ENCODE measurements at regions not wholly inside any gene's neighbourhood (a gene's known extent, or its start where the extent isn't known, plus 50 kb on each side); places are given as distances from the start of the nearest gene placed in this dataset.

DNA sequence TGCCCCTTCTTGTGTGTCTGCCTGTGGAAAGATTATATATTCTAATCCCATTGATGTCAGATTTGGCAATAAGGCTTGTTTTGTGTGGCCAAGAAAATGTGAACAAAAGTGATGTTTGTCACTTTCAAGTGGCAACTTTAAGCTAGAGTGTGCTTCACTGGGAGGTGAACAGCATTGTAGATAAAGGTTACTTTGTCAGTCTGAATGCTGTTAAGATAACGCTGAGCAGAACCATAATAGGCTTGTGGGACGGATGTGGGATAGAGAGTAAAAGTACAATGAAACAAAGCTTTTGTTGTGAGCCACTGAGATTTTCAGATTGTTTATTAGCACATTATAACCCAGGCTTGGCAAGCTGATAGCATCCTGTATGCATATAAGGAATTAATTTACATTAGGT is 303.8 kb upstream of the MAN1A1 start:
- ChIA-PET CTCF (no interaction called here), POLR2A (ENCODE audit: low non-redundant PET) (no interaction called here)

DNA sequence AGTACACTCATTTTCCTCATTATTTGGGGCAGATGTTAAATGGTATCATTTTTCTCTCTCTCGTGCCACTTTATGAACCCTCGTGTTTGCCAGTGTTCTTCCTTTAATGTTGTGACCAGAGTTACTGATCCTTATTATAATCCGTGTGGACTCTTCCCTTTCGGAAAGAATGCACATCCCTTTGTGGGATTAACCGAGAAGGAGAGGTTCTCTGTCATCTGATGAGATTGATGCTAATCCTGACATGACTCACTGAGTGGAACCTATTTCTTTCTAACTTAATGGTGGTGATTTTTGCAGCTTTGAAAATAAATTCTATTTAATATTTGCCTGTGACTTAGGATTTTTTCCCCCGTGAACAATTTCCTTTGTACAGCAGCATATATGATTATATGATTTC is 300.0 kb upstream of the MAN1A1 start:
- TF ChIP-seq, protein P1, sequence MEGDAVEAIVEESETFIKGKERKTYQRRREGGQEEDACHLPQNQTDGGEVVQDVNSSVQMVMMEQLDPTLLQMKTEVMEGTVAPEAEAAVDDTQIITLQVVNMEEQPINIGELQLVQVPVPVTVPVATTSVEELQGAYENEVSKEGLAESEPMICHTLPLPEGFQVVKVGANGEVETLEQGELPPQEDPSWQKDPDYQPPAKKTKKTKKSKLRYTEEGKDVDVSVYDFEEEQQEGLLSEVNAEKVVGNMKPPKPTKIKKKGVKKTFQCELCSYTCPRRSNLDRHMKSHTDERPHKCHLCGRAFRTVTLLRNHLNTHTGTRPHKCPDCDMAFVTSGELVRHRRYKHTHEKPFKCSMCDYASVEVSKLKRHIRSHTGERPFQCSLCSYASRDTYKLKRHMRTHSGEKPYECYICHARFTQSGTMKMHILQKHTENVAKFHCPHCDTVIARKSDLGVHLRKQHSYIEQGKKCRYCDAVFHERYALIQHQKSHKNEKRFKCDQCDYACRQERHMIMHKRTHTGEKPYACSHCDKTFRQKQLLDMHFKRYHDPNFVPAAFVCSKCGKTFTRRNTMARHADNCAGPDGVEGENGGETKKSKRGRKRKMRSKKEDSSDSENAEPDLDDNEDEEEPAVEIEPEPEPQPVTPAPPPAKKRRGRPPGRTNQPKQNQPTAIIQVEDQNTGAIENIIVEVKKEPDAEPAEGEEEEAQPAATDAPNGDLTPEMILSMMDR (conservative IDR thresholded peaks at IDR 0.05; ENCODE audit: low read depth), result no peak
- H3K27ac ChIP-seq, result no peak overlapping the region
- no peak for DNase-seq (ENCODE audit: low spot score)
- POLR2A ChIA-PET (ENCODE audit: low non-redundant PET), result no interaction called here
- CTCF ChIA-PET, result no interaction called here

More for the DNA sequence above, 303.8 kb upstream of the MAN1A1 start:
- H3K27ac ChIP-seq, result no peak overlapping the region
- TF ChIP-seq, protein P1 (conservative IDR thresholded peaks at IDR 0.05; ENCODE audit: low read depth), result no peak
- no peak for DNase-seq (ENCODE audit: low spot score)

DNA sequence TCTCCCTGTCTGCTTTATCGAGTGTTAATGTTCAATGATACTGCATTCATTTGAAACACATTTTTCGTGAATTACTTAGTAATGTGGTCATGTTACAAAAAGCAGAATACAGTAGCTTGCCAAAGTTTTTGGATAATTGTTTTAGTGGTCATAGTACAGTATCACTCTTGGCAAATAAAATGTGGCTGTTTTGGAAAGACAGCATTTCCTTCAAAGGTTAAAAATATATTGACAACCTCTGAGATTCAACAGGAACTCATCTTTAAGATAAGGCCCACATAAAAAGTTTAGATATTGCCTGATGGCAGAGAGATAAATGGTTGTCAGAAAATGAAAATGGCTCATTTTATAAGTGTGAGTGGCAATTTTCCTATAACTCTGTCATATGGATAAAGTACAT is 297.7 kb upstream of the MAN1A1 start:
- ChIA-PET CTCF (no interaction called here), POLR2A (ENCODE audit: low non-redundant PET) (no interaction called here)
- no peak for DNase-seq (ENCODE audit: low spot score)
- TF ChIP-seq, protein P1 (conservative IDR thresholded peaks at IDR 0.05; ENCODE audit: low read depth), result no peak
- no peak overlapping the region for H3K27ac ChIP-seq

DNA sequence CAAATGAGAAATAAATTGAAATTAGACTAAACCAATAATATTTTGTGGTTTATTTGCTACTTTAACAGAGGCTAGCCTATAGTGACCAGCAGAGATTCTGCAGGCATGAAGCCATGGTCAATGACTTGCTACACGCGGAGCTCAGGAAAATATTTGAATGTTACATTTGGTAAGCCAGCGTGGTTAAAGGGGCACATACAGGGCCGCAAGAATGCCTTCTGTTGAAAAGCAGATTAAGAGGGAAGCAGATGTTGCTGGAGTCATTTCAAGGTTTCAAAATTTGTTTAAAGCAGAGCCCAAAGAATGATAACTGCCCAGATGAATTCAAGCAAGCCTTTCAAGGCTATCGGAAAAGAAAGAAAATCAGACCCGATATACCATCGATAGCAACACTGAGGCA is 294.3 kb upstream of the MAN1A1 start:
- H3K27ac ChIP-seq, result no peak overlapping the region
- no peak for DNase-seq (ENCODE audit: low spot score)
- ChIA-PET CTCF (interaction anchor here (0.7 kb wide), 1 partner anchor 22 kb away, joined by 4 read pairs; no protein-coding TSS in a partner anchor), POLR2A (ENCODE audit: low non-redundant PET) (no interaction called here)
- TF ChIP-seq, protein P1 (conservative IDR thresholded peaks at IDR 0.05; ENCODE audit: low read depth), result no peak

DNA sequence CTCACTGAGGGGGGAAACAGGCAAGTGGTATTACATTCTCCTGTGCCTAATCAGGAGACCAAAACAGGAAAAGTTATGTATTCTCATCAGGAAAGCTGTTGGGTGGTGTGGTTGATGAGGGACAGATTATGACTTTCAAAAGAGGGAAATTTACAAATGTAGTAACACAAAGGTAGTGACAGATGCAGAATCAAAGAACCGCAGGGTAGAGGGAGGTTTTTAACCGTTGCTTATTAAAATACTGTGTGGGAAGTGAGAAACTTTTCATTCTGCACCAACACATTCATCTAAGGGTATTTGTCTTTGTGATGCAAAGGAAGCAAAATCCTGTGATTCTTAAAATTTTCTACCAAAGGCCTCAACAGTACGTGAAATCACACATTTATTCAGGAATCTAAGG is 288.2 kb upstream of the MAN1A1 start:
- H3K27ac ChIP-seq, result no peak overlapping the region
- TF ChIP-seq, protein P1 (conservative IDR thresholded peaks at IDR 0.05; ENCODE audit: low read depth), result no peak
- no peak for DNase-seq (ENCODE audit: low spot score)
- CTCF ChIA-PET, result no interaction called here
- POLR2A ChIA-PET (ENCODE audit: low non-redundant PET), result no interaction called here

DNA sequence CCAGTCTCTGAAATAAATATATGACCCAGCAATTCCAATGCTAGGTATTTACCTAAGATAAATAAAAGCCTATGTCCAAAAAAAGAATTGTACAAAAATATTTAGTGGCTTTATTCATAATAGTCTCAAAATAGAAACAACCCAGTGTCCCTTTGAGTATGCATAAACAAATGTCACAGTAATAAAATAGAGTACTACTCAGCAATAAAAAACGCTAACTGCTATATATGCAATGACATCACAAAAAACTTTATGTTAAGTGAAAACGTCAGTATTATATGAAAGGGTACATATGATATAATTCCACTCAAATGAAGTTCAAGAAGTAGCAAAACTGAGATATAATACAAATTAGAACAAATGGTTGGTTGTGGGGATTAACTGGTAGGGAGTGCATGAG is 286.5 kb upstream of the MAN1A1 start:
- ChIA-PET POLR2A (ENCODE audit: low non-redundant PET) (no interaction called here), CTCF (no interaction called here)
- no peak for DNase-seq (ENCODE audit: low spot score)
- TF ChIP-seq, protein P1 (conservative IDR thresholded peaks at IDR 0.05; ENCODE audit: low read depth), result no peak
- no peak overlapping the region for H3K27ac ChIP-seq

DNA sequence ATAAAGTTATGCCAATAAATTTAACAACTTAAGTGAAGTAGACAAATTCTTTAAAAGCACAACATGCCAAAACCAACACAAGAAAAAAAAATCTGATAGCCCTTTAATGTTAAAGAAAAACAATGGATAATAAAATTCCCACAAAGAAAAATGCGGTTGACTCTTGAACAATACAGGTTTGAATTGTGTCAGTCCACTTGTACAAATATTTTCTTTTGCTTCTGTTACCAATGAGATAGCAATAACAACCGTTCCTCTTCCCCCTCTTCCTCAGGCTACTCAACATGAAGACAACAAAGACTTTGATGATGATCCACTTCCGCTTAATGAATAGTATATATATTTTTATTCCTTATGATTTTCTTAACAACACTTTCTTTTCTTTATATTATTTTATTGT is 283.9 kb upstream of the MAN1A1 start:
- POLR2A ChIA-PET (ENCODE audit: low non-redundant PET), result no interaction called here
- no peak for DNase-seq (ENCODE audit: low spot score)

More for the DNA sequence above, 283.9 kb upstream of the MAN1A1 start:
- H3K27ac ChIP-seq, result no peak overlapping the region
- TF ChIP-seq, protein P1 (conservative IDR thresholded peaks at IDR 0.05; ENCODE audit: low read depth), result no peak
- CTCF ChIA-PET, result no interaction called here
